Tibial nerve (tissue), 4 donors: ENCODE measurements at regions not wholly inside any gene's neighbourhood (a gene's known extent, or its start where the extent isn't known, plus 50 kb on each side); places are given as distances from the start of the nearest gene placed in this dataset.

Experiments used
- EP300 ChIP-seq, 2 donors: sonication (generic); formaldehyde crosslinking; IDR thresholded peaks; one replicate each; pipeline ENCODE4 v1.6.1; 2017; ENCODE audit warnings: antibody characterized with exemption in 2 of 2, mild to moderate bottlenecking in 1 of 2
- POLR2A ChIP-seq, 2 donors: fragments of 450-650 bp; IDR thresholded peaks; one replicate each; pipeline ENCODE4 v1.6.1; 2017; ENCODE audit warnings: antibody characterized with exemption in 2 of 2, mild to moderate bottlenecking in 2 of 2, moderate library complexity in 2 of 2
- TF ChIP-seq, protein P1 (sequence below), 5 experiments: fragments of 200-600 bp in 3 of 5; fragments of 450-650 bp in 2 of 5; sonication (generic) in 3 of 5; IDR thresholded peaks; one replicate each; pipeline ENCODE4 v1.5.1; 2016 to 2019; ENCODE audit warnings: antibody characterized with exemption in 5 of 5, mild to moderate bottlenecking in 3 of 5, moderate library complexity in 2 of 5

DNA sequence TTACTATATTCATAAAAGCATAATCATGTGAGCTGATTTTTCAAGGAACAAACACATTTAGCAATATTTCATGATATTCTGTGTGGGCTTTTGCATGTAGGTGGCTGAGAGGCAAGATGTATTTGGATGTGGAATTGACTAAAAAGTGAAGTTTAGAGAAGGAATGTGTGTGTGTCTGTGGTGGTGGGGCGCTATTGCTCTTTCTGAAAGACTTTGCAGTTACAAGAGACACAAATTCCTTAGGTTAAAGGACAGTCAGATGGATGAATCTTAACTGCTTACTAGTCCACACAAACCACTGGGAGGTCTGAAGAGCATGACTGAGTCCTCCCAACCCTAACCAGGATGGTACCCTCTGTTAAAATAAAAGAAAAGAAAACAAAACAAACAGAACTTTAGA lies 200.1 kb downstream of the SDHAF3 start:
- TF ChIP-seq POLR2A (IDR thresholded peaks at IDR 0.05) (no peak), EP300 (IDR thresholded peaks at IDR 0.05) (no peak)
- TF ChIP-seq, protein P1, sequence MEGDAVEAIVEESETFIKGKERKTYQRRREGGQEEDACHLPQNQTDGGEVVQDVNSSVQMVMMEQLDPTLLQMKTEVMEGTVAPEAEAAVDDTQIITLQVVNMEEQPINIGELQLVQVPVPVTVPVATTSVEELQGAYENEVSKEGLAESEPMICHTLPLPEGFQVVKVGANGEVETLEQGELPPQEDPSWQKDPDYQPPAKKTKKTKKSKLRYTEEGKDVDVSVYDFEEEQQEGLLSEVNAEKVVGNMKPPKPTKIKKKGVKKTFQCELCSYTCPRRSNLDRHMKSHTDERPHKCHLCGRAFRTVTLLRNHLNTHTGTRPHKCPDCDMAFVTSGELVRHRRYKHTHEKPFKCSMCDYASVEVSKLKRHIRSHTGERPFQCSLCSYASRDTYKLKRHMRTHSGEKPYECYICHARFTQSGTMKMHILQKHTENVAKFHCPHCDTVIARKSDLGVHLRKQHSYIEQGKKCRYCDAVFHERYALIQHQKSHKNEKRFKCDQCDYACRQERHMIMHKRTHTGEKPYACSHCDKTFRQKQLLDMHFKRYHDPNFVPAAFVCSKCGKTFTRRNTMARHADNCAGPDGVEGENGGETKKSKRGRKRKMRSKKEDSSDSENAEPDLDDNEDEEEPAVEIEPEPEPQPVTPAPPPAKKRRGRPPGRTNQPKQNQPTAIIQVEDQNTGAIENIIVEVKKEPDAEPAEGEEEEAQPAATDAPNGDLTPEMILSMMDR (IDR thresholded peaks at IDR 0.05): no peak
